Adrenal gland (tissue), 9 donors: ENCODE measurements at regions not wholly inside any gene's neighbourhood (a gene's known extent, or its start where the extent isn't known, plus 50 kb on each side); places are given as distances from the start of the nearest gene placed in this dataset.
A peak's percentile ranks its signal among the peaks of the same experiment; 100 is the strongest.
"Not testable (repeated sequence)": the region's sequence is repeated elsewhere in the genome, so short reads cannot be mapped to it uniquely, and the experiment has no call there.

Source experiments
- DNase-seq, 7 donors: peaks; one replicate each; pipeline ENCODE4 v3.0.0-alpha.2; 2019 to 2020
- H3K27ac ChIP-seq, 5 donors: fragments of 200-600 bp; sonication (generic) in 4 of 5; 1 replicate in 3 of 5; 2 replicates in 2 of 5; pipeline versions ENCODE4 v1.5.1 to v1.8.0; 2016 to 2020; ENCODE audit warnings: mild to moderate bottlenecking in 1 of 5
- H3K27me3 ChIP-seq: fragments of 200-600 bp; 2 replicates; pipeline ENCODE4 v1.8.0; 2021
- H3K36me3 ChIP-seq, 2 donors: fragments of 200-600 bp; replicated peaks in 1 of 2; 1 replicate in 1 of 2; 2 replicates in 1 of 2; pipeline versions ENCODE4 v1.5.1 to v1.8.0; 2018 to 2022
- H3K4me1 ChIP-seq, 2 donors: fragments of 200-600 bp; replicated peaks in 1 of 2; 1 replicate in 1 of 2; 2 replicates in 1 of 2; pipeline versions ENCODE4 v1.5.1 to v1.8.0; 2018 to 2021
- H3K4me3 ChIP-seq, 4 donors: fragments of 200-600 bp; sonication (generic) in 3 of 4; one replicate each; pipeline ENCODE4 v1.5.1; 2016 to 2018
- H3K9me3 ChIP-seq, 3 donors: fragments of 200-600 bp; sonication (generic) in 1 of 3; replicated peaks in 1 of 3; 1 replicate in 2 of 3; 2 replicates in 1 of 3; pipeline versions ENCODE4 v1.5.1 to v1.8.0; 2016 to 2021
- CTCF ChIP-seq, 6 experiments: fragments of 450-650 bp in 4 of 6; fragments of 200-600 bp in 2 of 6; sonication (generic) in 1 of 6; IDR thresholded peaks; 1 replicate in 5 of 6; 2 replicates in 1 of 6; pipeline versions ENCODE4 v1.5.1 to v1.8.0; 2016 to 2021; ENCODE audit warnings: antibody characterized with exemption in 6 of 6, mild to moderate bottlenecking in 2 of 6, moderate library complexity in 1 of 6
- POLR2A ChIP-seq, 2 donors: fragments of 450-650 bp; IDR thresholded peaks; one replicate each; pipeline ENCODE4 v1.6.1; 2017; ENCODE audit warnings: antibody characterized with exemption in 2 of 2, mild to moderate bottlenecking in 2 of 2, moderate library complexity in 1 of 2
- WGBS, 4 donors: extraction: QIAGEN DNeasy Blood & Tissue Kit in 2 of 4; methylation state at CpG; one replicate each; pipeline versions ENCODE4 v1.1.5 to v1.1.7; 2013 to 2017; 5-methylcytosine and 5-hydroxymethylcytosine counted together
- intact Hi-C, 2 donors: fragments of 100-400 bp; cut with DNase I; formaldehyde crosslinking; loops; one replicate each; pipeline versions ENCODE4 v1.14.1 to v1.15.0; 2022 to 2023
- donor health status: healthy with polysubstance abuse.
- donor health status: Bipolar disorder and iron deficiency.
- donor health status: DM: yes; HTN: yes; CAD: no.
- donor health status: DM: no; HTN: no; CAD: no.
- donor health status: DM: no; HTN: no; CAD: no.

- 83 to 90% (median 88%) methylated on average over 7 to 13 of the region's 13 CpGs for whole genome bisulfite sequencing, 4 donors
- intact Hi-C loops, result no loop called here
- TF ChIP-seq POLR2A (IDR thresholded peaks at IDR 0.05) (no peak), CTCF (IDR thresholded peaks at IDR 0.05) (no peak)
- Histone ChIP-seq H3K36me3 (no peaks in the 10 kb centered on the region), H3K4me3 (no peak overlapping the region), H3K27me3 (no peaks in the 10 kb centered on the region), H3K27ac (no peak overlapping the region), H3K4me1 (no peaks in the 10 kb centered on the region), H3K9me3 (no peaks in the 10 kb centered on the region)
- peak in 1 of 7 donors; percentile 35 for DNase-seq
These were observed 176.1 kb downstream of the KLF13 start for GRCh38 chr15:31502541-31503229.

DNA sequence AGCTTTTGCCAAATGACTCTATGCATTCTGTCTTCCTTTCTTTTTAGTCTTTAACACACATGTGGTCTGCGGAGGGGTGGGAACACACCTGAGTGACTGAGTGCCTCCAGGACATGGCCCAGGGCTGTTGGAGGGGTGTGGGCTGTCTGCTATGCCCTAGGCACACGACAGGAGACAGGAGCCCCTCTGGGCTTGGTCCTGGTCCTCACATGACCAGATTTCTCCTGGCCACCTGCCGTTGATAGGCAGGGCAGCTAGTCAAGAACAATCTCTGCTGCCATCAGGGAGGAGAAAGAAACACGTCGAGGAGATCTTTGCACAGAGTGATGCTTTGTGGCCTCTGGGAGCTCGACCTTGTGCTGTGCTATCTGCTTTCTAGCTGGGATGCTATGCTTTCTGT lies 176.6 kb downstream of the KLF13 start:
- intact Hi-C loops, result no loop called here
- Histone ChIP-seq H3K36me3 (no peaks in the 10 kb centered on the region), H3K27me3 (no peaks in the 10 kb centered on the region), H3K4me3 (no peak overlapping the region), H3K4me1 (no peaks in the 10 kb centered on the region), H3K27ac (no peak overlapping the region), H3K9me3 (no peaks in the 10 kb centered on the region)
- no peak for TF ChIP-seq POLR2A (IDR thresholded peaks at IDR 0.05)
- TF ChIP-seq CTCF (IDR thresholded peaks at IDR 0.05), result no peak
- WGBS, 4 donors, result 62 to 78% (median 72%) methylated on average over 3 to 6 of the region's 6 CpGs
- DNase-seq, result peak in 1 of 7 donors; percentile 17

- intact Hi-C loops, result no loop called here
- no peaks in the 10 kb centered on the region for H3K4me1 ChIP-seq
- H3K36me3 ChIP-seq, result no peaks in the 10 kb centered on the region
- TF ChIP-seq POLR2A (IDR thresholded peaks at IDR 0.05), result no peak
- TF ChIP-seq CTCF (IDR thresholded peaks at IDR 0.05), result no peak
- H3K27me3 ChIP-seq, result no peaks in the 10 kb centered on the region
- no peak overlapping the region for H3K4me3 ChIP-seq
- no peak overlapping the region for H3K27ac ChIP-seq
- WGBS, 4 donors, result 76 to 91% (median 91%) methylated on average over 5 to 17 of the region's 17 CpGs
- H3K9me3 ChIP-seq, result no peaks in the 10 kb centered on the region
- DNase-seq, result peak in 1 of 7 donors; percentile 28
These were observed 177.3 kb downstream of the KLF13 start for GRCh38 chr15:31503758-31504461.

DNA sequence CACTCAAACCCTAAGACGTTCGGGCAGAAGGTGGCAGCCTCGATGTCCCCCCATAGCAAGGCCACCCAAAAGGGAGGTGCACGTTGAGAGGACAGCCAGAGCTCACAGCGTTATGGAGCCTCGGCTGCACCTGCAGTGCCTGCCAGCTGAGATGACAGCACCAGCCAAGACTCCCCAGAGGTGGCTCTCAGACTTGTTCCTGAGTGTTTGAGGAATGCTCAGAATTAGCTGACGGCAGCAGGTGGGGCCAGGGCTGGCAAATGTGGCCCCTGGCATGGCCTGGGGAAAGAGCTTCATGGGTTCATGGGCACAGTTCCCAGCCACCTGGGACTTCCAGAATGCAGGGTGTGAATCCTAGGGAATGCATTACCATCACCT lies 177.8 kb downstream of the KLF13 start:
- H3K27ac ChIP-seq, result no peak overlapping the region
- intact Hi-C loops, result no loop called here
- peak in 1 of 7 donors; percentile 45 for DNase-seq
- no peaks in the 10 kb centered on the region for H3K4me1 ChIP-seq
- H3K4me3 ChIP-seq, result no peak overlapping the region
- no peak for TF ChIP-seq POLR2A (IDR thresholded peaks at IDR 0.05)
- no peak for TF ChIP-seq CTCF (IDR thresholded peaks at IDR 0.05)
- no peaks in the 10 kb centered on the region for H3K27me3 ChIP-seq
- WGBS, 4 donors, result 61 to 85% (median 78%) methylated on average over 3 to 7 of the region's 7 CpGs
- H3K9me3 ChIP-seq, result no peaks in the 10 kb centered on the region
- H3K36me3 ChIP-seq, result no peaks in the 10 kb centered on the region

- H3K36me3 ChIP-seq, H3K4me1 ChIP-seq, H3K9me3 ChIP-seq, H3K27me3 ChIP-seq, H3K4me3 ChIP-seq, intact Hi-C loops, DNase-seq, H3K27ac ChIP-seq: not testable (repeated sequence)
- 61 to 89% (median 85%) methylated on average over 5 of the region's 5 CpGs for WGBS, 4 donors
These were observed 180.9 kb downstream of the KLF13 start for GRCh38 chr15:31507573-31507972.
